HL-60 (cell line): ENCODE measurements at regions not wholly inside any gene's neighbourhood (a gene's known extent, or its start where the extent isn't known, plus 50 kb on each side); places are given as distances from the start of the nearest gene placed in this dataset.

Experiments
- GABPA ChIP-seq: IDR thresholded peaks from 2 replicates; pipeline ENCODE4 v1.6.1; 2012; ENCODE audit warnings: low read depth
- POLR2AphosphoS5 ChIP-seq: IDR thresholded peaks from 2 replicates; pipeline ENCODE4 v1.6.1; 2012; ENCODE audit warnings: low read depth
- TF ChIP-seq, protein P1 (sequence below): IDR thresholded peaks from 2 replicates; pipeline ENCODE4 v1.6.1; 2012; ENCODE audit warnings: low read depth; ENCODE audit not compliant: insufficient replicate concordance
- TF ChIP-seq, protein P2 (sequence below): IDR thresholded peaks from one replicate; pipeline ENCODE4 v1.5.1; 2011; ENCODE audit warnings: low read length, control low read depth, inconsistent platforms; ENCODE audit not compliant: insufficient read depth

GRCh38 chr10:131840788-131841118, 60.1 kb upstream of the PPP2R2D start:
- TF ChIP-seq, protein P1, sequence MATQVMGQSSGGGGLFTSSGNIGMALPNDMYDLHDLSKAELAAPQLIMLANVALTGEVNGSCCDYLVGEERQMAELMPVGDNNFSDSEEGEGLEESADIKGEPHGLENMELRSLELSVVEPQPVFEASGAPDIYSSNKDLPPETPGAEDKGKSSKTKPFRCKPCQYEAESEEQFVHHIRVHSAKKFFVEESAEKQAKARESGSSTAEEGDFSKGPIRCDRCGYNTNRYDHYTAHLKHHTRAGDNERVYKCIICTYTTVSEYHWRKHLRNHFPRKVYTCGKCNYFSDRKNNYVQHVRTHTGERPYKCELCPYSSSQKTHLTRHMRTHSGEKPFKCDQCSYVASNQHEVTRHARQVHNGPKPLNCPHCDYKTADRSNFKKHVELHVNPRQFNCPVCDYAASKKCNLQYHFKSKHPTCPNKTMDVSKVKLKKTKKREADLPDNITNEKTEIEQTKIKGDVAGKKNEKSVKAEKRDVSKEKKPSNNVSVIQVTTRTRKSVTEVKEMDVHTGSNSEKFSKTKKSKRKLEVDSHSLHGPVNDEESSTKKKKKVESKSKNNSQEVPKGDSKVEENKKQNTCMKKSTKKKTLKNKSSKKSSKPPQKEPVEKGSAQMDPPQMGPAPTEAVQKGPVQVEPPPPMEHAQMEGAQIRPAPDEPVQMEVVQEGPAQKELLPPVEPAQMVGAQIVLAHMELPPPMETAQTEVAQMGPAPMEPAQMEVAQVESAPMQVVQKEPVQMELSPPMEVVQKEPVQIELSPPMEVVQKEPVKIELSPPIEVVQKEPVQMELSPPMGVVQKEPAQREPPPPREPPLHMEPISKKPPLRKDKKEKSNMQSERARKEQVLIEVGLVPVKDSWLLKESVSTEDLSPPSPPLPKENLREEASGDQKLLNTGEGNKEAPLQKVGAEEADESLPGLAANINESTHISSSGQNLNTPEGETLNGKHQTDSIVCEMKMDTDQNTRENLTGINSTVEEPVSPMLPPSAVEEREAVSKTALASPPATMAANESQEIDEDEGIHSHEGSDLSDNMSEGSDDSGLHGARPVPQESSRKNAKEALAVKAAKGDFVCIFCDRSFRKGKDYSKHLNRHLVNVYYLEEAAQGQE, result no peak
- TF ChIP-seq, protein P2, sequence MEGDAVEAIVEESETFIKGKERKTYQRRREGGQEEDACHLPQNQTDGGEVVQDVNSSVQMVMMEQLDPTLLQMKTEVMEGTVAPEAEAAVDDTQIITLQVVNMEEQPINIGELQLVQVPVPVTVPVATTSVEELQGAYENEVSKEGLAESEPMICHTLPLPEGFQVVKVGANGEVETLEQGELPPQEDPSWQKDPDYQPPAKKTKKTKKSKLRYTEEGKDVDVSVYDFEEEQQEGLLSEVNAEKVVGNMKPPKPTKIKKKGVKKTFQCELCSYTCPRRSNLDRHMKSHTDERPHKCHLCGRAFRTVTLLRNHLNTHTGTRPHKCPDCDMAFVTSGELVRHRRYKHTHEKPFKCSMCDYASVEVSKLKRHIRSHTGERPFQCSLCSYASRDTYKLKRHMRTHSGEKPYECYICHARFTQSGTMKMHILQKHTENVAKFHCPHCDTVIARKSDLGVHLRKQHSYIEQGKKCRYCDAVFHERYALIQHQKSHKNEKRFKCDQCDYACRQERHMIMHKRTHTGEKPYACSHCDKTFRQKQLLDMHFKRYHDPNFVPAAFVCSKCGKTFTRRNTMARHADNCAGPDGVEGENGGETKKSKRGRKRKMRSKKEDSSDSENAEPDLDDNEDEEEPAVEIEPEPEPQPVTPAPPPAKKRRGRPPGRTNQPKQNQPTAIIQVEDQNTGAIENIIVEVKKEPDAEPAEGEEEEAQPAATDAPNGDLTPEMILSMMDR, result no peak
- TF ChIP-seq GABPA (no peak), POLR2AphosphoS5 (no peak)
